GM12865 (cell line): ENCODE measurements at regions not wholly inside any gene's neighbourhood (a gene's known extent, or its start where the extent isn't known, plus 50 kb on each side); places are given as distances from the start of the nearest gene placed in this dataset.

Experiments
- DNase-seq: peaks from one replicate; pipeline ENCODE4 v3.0.0; 2010; ENCODE audit warnings: low read depth
- H3K4me3 ChIP-seq: 2 replicates; pipeline ENCODE4 v1.5.1; 2011; ENCODE audit warnings: mild to moderate bottlenecking, low read depth, low read length, control low read depth
- TF ChIP-seq, protein P1 (sequence below): IDR thresholded peaks from 2 replicates; pipeline ENCODE4 v1.5.1; 2011; ENCODE audit warnings: low read length, control low read depth, low read depth, inconsistent platforms; ENCODE audit not compliant: insufficient read depth; ENCODE audit errors: missing control alignments

DNA sequence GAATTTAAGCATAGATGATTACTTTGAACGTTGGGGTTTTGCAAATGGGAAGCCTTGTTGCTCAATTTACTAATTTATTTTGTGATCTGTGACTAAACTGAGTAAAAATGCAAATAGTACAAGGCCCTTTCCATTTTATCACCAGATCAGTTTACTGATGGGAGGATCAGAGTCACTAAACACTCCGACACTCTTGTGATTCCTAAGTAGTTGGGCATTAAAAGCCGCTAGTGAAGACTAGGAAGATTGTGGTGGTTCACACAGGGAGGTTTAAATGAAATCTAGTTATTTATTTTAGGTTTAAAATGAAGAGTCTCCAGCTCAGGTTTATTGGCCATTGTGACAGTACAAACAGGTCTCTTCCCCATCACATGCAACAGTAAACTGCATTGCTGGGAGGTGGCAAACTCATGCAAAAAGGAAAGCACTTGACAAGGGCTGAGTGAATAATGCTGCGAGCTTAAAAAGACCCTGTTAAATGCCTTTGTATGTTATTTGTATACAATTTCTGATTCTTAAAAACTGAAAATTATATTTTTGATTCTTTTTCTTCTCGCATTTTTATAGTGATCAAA lies 394.8 kb upstream of the FANCL start:
- no peak overlapping the region for H3K4me3 ChIP-seq
- TF ChIP-seq, protein P1, sequence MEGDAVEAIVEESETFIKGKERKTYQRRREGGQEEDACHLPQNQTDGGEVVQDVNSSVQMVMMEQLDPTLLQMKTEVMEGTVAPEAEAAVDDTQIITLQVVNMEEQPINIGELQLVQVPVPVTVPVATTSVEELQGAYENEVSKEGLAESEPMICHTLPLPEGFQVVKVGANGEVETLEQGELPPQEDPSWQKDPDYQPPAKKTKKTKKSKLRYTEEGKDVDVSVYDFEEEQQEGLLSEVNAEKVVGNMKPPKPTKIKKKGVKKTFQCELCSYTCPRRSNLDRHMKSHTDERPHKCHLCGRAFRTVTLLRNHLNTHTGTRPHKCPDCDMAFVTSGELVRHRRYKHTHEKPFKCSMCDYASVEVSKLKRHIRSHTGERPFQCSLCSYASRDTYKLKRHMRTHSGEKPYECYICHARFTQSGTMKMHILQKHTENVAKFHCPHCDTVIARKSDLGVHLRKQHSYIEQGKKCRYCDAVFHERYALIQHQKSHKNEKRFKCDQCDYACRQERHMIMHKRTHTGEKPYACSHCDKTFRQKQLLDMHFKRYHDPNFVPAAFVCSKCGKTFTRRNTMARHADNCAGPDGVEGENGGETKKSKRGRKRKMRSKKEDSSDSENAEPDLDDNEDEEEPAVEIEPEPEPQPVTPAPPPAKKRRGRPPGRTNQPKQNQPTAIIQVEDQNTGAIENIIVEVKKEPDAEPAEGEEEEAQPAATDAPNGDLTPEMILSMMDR: no peak
- DNase-seq: no peak

DNA sequence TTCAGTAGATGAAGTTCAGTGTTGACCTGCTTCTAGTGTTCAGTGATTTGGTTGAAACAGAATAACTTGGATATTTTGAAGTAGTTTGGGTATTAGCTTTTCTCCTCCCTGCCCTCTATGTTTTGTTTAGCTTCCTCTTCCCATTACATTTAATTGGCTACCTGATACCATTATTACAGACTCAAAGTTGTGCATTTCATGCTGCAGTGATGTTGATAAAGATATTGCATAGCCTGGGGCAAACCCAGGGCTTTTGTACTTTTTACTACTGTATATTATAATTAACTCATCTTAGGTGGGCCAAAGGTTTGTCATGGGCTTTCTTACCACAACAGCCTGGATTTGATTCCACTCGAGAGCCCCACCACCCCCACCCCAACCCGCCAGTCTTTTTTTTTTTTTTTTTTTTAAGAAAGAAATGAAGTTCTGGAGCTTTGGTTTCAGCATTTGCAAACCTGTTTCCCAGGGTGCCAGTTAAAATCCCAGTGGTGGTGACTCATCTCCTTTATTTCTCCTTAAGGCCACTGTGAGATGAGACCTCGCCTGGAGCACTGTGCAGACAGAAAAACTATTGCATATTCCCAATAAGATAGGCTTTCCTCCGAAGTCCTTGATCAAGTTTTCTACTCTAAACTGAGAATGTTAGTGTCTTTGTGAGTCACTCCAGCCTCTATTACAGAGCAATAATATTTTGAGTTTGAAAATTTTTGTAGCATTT lies 393.7 kb upstream of the FANCL start:
- no peak overlapping the region for H3K4me3 ChIP-seq
- DNase-seq: no peak
- TF ChIP-seq, protein P1: no peak

DNA sequence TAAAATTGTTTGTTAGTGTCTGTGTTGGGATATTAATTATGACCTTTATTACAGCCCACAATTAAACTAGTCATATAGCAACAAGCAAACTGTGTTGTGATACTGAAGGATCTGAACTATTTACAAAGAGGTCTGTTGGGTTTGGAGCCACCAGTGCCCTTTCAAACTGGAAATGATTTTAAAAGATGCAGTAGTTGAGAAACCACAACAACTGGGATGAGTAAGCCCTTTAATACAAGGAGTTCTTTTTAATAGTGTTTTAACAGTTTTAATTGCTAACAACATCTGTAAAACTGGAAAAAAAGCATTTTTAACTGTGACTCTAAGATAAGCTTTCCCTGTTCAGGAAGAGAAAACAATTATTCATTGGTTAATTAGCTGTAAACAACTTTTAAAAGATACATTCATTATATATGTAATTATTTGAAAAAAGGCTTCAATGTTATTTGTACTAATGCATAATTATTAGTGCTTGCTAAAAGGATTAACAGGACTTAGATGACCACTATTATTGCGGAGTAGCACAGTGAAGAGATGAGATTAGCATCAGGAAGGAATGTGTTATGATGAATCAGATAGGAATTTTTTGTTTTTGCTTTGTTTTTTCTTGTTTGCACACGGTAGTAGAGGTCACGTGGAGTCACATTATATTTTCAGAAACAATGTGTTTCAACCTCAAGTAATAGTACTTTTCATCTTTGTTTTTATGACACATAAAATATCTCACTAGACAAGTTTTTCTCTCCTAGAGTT lies 392.7 kb upstream of the FANCL start:
- TF ChIP-seq, protein P1: no peak
- no peak for DNase-seq
- no peak overlapping the region for H3K4me3 ChIP-seq

DNA sequence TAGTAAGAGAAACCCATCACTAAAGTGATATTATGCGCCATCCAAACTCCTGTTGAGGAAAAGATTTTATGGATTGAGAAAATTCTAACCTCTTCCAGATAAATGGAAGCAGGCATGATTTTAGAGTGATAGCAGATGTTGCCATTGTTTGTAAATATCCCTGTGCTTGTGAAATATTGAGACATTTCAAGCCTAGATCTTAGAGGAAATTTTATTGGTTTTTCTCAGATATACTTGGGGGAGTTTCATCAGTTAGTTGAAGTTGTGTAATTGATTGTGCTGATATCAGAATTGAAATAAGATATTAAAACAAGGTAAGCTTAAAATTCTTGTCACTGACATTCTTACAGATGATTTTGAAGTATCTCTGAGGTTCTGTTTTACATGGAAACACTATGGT lies 390.9 kb upstream of the FANCL start:
- H3K4me3 ChIP-seq: no peak overlapping the region
- TF ChIP-seq, protein P1: no peak
- DNase-seq: no peak

DNA sequence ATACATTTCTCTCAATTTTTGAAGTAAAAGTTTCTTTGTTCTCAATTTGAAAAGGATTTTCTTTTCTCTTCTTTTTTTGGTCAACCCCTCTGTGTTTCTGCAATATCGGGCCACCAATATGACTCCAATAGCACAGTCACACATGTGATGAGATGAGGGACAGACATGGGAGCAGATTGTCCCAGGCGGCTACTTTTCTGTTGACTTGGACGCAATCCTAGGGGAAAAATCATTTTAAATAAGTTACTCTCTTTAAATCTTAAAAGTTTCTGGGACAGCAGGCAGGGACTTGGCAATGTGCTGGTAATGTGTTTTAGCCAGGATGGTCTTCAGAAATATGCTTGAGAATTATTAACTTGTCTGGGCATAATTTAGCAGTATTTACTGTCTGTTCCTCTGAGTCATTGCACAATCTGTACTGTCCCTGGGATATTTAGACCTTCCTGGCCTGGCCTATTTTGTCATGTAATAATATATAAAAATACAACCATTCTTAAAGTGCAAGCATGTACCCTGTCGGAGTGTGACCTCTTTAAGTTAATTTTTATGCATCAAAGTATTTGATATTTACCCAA lies 388.5 kb upstream of the FANCL start:
- DNase-seq: no peak
- no peak overlapping the region for H3K4me3 ChIP-seq
- TF ChIP-seq, protein P1: no peak

DNA sequence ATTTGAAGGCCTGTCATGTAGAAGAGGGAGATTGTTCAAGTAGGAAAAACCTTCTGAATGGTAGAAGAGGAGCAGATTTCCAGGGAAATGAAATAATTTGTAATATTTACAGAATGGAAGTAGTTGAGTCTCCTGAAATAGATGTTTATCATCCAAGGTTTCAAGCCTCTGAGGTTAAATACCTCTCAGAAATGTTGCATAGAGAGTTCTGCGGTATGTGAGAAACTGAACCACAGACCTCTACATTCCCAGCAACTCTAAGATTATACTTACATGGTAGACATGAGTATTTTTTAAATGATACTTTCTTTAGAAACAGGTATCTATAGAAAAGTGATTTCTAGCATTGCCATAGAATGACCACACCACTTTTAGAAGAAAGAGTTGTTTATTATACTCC lies 379.8 kb upstream of the FANCL start:
- no peak for DNase-seq
- TF ChIP-seq, protein P1: no peak
- no peak overlapping the region for H3K4me3 ChIP-seq
